22Rv1 (cell line): ENCODE measurements at regions not wholly inside any gene's neighbourhood (a gene's known extent, or its start where the extent isn't known, plus 50 kb on each side); places are given as distances from the start of the nearest gene placed in this dataset.

ENCODE experiments used
- ZFX ChIP-seq: fragments of 450-650 bp; IDR thresholded peaks from 2 replicates; pipeline ENCODE4 v1.6.1; 2017; ENCODE audit warnings: antibody characterized with exemption, borderline replicate concordance
- TF ChIP-seq, protein P1 (sequence below): fragments of 450-650 bp; IDR thresholded peaks from 2 replicates; pipeline ENCODE4 v1.5.1; 2017; ENCODE audit warnings: mild to moderate bottlenecking

- TF ChIP-seq, protein P1, sequence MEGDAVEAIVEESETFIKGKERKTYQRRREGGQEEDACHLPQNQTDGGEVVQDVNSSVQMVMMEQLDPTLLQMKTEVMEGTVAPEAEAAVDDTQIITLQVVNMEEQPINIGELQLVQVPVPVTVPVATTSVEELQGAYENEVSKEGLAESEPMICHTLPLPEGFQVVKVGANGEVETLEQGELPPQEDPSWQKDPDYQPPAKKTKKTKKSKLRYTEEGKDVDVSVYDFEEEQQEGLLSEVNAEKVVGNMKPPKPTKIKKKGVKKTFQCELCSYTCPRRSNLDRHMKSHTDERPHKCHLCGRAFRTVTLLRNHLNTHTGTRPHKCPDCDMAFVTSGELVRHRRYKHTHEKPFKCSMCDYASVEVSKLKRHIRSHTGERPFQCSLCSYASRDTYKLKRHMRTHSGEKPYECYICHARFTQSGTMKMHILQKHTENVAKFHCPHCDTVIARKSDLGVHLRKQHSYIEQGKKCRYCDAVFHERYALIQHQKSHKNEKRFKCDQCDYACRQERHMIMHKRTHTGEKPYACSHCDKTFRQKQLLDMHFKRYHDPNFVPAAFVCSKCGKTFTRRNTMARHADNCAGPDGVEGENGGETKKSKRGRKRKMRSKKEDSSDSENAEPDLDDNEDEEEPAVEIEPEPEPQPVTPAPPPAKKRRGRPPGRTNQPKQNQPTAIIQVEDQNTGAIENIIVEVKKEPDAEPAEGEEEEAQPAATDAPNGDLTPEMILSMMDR = no peak
- TF ChIP-seq ZFX = no peak
These were observed 73.7 kb upstream of the PIK3C3 start for GRCh38 chr18:41881285-41881684.
